Right atrium auricular region (tissue), 2 donors: ENCODE measurements at regions not wholly inside any gene's neighbourhood (a gene's known extent, or its start where the extent isn't known, plus 50 kb on each side); places are given as distances from the start of the nearest gene placed in this dataset.
"Not testable (repeated sequence)": the region's sequence is repeated elsewhere in the genome, so short reads cannot be mapped to it uniquely, and the experiment has no call there.

ENCODE experiments used
- DNase-seq: peaks from one replicate; pipeline ENCODE4 v3.0.0-alpha.2; 2019; ENCODE audit warnings: low spot score
- H3K27ac ChIP-seq, 2 donors: fragments of 200-600 bp; sonication (generic); 1 replicate in 1 of 2; 2 replicates in 1 of 2; pipeline ENCODE4 v1.5.1; 2016 to 2019
- H3K27me3 ChIP-seq, 2 donors: fragments of 200-600 bp; sonication (generic); one replicate each; pipeline versions ENCODE4 v1.5.1 to v1.6.0; 2017 to 2019
- H3K36me3 ChIP-seq: fragments of 200-600 bp; sonication (generic); one replicate; pipeline ENCODE4 v1.5.1; 2016
- H3K4me1 ChIP-seq, 2 donors: fragments of 200-600 bp; sonication (generic); one replicate each; pipeline versions ENCODE4 v1.5.1 to v1.6.0; 2017 to 2019
- H3K4me3 ChIP-seq, 2 donors: fragments of 200-600 bp; sonication (generic); 1 replicate in 1 of 2; 2 replicates in 1 of 2; pipeline ENCODE4 v1.5.1; 2017 to 2019; ENCODE audit warnings: mild to moderate bottlenecking in 1 of 2, moderate library complexity in 1 of 2
- H3K9me3 ChIP-seq, 2 donors: fragments of 200-600 bp; sonication (generic); one replicate each; pipeline ENCODE4 v1.5.1; 2019
- CTCF ChIP-seq, 2 donors: fragments of 200-600 bp; sonication (generic); IDR thresholded peaks; one replicate each; pipeline ENCODE4 v1.5.1; 2019; ENCODE audit warnings: antibody characterized with exemption in 2 of 2

GRCh38 chr20:25863536-25864325 is 167.1 kb upstream of the ZNF337 start:
- H3K27ac ChIP-seq = peak overlapping the region in 1 of 2 donors; percentile 47
- H3K9me3 ChIP-seq = no peaks in the 10 kb centered on the region
- DNase-seq = peak; percentile 57
- H3K36me3 ChIP-seq = no peaks in the 10 kb centered on the region
- peaks cover 0 to 63% of the 10 kb centered on the region in 2 donors for H3K4me1 ChIP-seq
- H3K4me3 ChIP-seq = peak overlapping the region; percentile 42 to 57
- no peaks in the 10 kb centered on the region for H3K27me3 ChIP-seq
- no peak for TF ChIP-seq CTCF (IDR thresholded peaks at IDR 0.05)

- H3K9me3 ChIP-seq, H3K36me3 ChIP-seq, H3K27me3 ChIP-seq: not testable (repeated sequence)
- peak; percentile 92 for DNase-seq
- Histone ChIP-seq H3K4me1 (peaks cover 0 to 64% of the 10 kb centered on the region in 2 donors), H3K4me3 (peak overlapping the region; percentile 42 to 57), H3K27ac (peak overlapping the region in 1 of 2 donors; percentile 47)
- peak in 1 of 2 donors; percentile 52 for TF ChIP-seq CTCF (IDR thresholded peaks at IDR 0.05)
Observed at GRCh38 chr20:25862967-25863530, 166.4 kb upstream of the ZNF337 start.

GRCh38 chr20:25860531-25861150 is 164.0 kb upstream of the ZNF337 start:
- H3K27ac ChIP-seq = no peak overlapping the region
- no peaks in the 10 kb centered on the region for H3K9me3 ChIP-seq
- H3K27me3 ChIP-seq = no peaks in the 10 kb centered on the region
- no peak for TF ChIP-seq CTCF (IDR thresholded peaks at IDR 0.05)
- peak overlapping the region in 1 of 2 donors; percentile 57 for H3K4me3 ChIP-seq
- peaks cover 0 to 56% of the 10 kb centered on the region in 2 donors for H3K4me1 ChIP-seq
- H3K36me3 ChIP-seq = no peaks in the 10 kb centered on the region
- DNase-seq = no peak

GRCh38 chr20:25859649-25860530 is 163.2 kb upstream of the ZNF337 start:
- Histone ChIP-seq H3K36me3 (no peaks in the 10 kb centered on the region), H3K4me1 (peaks cover 0 to 51% of the 10 kb centered on the region in 2 donors), H3K4me3 (peak overlapping the region; percentile 21 to 32), H3K9me3 (no peaks in the 10 kb centered on the region), H3K27me3 (no peaks in the 10 kb centered on the region), H3K27ac (no peak overlapping the region)
- no peak for TF ChIP-seq CTCF (IDR thresholded peaks at IDR 0.05)
- peak; percentile 81 for DNase-seq
